Activated naive CD8-positive, alpha-beta T cell treated with anti-CD3 and anti-CD28 coated beads, Interleukin-2, amount 50 U/mL, for 16 hours (primary cell): ENCODE measurements at regions not wholly inside any gene's neighbourhood (a gene's known extent, or its start where the extent isn't known, plus 50 kb on each side); places are given as distances from the start of the nearest gene placed in this dataset.
"Not testable (repeated sequence)": the region's sequence is repeated elsewhere in the genome, so short reads cannot be mapped to it uniquely, and the experiment has no call there.

Source experiments
- DNase-seq: peaks from one replicate; pipeline ENCODE4 v3.0.0-alpha.2; 2020; ENCODE audit warnings: low read depth, low spot score

DNA sequence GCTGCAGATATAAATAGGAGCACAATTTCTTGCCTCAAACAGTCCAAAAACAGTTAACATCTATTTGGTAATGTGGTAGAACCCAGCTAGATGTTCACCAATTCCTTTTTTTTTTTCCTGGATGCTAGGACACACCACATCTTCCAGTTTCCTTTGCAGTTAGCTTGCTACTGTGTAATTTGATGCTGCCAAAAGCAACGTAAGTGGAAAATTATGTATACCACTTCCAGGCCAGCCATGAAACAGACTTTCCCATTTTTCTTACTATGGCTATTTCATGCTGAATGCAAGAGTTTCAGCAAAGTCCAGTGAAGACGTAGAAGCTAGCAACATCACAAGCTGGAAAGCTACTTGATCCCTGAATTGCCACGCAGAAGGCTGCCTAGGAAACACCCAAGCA lies 667.2 kb downstream of the TLE1 start:
- DNase-seq: no peak

- DNase-seq: not testable (repeated sequence)
Observed at GRCh38 chr9:81014945-81015344, 674.4 kb downstream of the TLE1 start.

- DNase-seq: not testable (repeated sequence)
Observed at GRCh38 chr9:81013191-81013590, 676.2 kb downstream of the TLE1 start.

DNA sequence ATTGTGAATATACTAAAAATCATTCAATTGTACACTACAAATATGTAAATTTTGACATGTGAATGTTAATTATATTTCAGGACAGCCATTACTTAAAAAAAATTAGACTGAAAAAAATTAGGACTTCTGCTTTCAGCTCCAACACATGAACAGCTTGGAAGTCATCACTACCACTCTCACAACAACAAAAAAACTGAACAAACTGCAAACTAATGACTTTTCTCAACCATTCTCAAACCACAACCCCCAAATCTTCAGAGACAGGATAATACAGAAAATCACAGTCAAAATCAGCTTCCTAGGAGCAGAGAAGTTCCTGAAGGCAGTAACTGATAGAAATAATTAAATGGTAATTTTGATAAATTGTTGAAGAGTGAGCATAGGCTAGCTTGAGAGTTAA lies 686.4 kb downstream of the TLE1 start:
- DNase-seq: no peak

DNA sequence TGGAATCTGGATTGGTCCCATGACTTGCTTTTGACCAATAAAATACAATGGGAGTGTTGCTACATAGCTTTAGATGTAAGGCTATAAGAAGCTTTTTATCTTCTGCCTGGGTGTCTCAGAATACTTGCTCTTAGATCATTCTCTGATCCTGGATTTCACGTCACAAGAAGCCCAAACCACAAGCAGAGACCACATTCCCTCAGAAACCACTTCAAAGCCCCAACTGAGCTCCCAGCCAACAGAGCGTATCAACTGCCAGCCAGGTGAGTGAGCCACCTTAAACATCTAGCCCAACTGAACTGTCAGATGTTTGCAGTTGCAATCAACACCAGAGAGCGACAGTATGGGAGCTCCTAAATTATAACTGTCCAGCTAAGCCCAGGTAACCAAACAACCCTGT lies 687.1 kb downstream of the TLE1 start:
- DNase-seq: no peak

DNA sequence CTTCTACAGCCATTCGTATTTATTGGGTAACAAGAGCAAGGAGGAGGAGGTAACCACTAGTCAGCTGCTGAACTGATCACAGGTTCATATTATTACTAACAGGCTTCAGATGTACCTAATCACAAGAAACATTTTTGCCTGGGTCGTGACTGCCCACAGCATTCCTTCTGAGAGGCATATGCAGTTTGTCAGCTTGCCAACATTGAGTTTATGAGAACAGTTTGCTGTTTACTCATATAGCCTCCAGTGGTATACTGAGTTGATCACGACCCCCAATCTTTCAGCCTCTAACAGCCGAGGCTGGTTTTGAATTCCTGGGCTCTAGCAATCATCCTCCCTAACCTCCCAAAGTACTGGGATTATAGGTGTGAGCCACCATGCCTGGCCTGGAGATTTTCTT lies 693.6 kb downstream of the TLE1 start:
- DNase-seq: no peak

GRCh38 chr9:80994892-80995291 lies 694.5 kb downstream of the TLE1 start:
- DNase-seq: no peak

- DNase-seq: not testable (repeated sequence)
Observed at GRCh38 chr9:80985595-80985994, 703.8 kb downstream of the TLE1 start.

DNA sequence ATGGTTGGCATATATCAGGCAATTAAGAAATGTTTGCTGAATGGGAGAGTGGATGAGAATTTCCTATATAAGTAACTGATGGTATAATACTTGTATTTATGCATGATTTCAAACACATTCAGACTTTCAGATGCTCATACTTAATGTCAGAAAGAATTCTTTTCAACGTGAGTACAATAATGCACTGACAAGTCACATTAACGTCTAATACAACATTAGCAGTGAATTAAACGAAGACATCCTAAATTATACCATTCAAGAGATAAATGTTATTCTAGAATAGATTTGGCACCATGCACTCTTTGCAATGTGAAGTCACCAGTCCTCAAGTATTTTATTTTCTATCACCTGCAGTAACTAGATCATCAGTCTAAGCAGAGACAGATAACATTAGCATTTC lies 712.9 kb downstream of the TLE1 start:
- no peak for DNase-seq

- DNase-seq: not testable (repeated sequence)
Observed at GRCh38 chr9:80970377-80970776, 719.0 kb downstream of the TLE1 start.

- DNase-seq: no peak
Observed at GRCh38 chr9:80968611-80969010, 720.7 kb downstream of the TLE1 start.

GRCh38 chr9:80964914-80965313 lies 724.4 kb downstream of the TLE1 start:
- DNase-seq: no peak

GRCh38 chr9:80964374-80964773 lies 725.0 kb downstream of the TLE1 start:
- DNase-seq: no peak

- DNase-seq: no peak
Observed at GRCh38 chr9:80957801-80958200, 731.5 kb downstream of the TLE1 start.

GRCh38 chr9:80954521-80954920 lies 734.8 kb downstream of the TLE1 start:
- DNase-seq: no peak

DNA sequence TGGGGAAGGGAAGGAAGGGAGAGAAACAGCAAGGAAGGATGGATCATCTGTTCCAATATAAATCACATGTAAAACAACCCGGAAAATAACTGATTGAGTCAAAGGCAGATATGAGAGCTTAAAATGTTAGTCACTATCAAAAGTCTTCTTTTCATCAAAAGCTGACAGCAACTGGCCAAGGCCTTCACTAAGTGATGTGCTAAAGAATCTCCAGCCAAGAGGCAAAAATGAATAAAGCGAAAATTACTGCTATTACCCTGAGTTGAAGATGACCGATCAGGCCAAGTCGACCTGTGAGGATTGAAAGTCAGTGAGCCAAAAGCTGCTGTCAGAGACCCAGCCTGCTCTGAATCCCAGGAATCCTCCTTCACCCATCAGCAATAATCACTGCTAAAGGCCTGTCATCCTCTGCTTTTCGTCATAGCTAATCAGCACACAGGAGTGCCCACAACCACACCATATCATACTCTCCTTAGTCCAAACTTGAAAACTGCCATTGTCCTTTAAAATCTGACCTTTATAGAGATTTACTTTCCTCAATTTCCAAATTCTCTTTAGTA lies 736.9 kb downstream of the TLE1 start:
- DNase-seq: no peak

DNA sequence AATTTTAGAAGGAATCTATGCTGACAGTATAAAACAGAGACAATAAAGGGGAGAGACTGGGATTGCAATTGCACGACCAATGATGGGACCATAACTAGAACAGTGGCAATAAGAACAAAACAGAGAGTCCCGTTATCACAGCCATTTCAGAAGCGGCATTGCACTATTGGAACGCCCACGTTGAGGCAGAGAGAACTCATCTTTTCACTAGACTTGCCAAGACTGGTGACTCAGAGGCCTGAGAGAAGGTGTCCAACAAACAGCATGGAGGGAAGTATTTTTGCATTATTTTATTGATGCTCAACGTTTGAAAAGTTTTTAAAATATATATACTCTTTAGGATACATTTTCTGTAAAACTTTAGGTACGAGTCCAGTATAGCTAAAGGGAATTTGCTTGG lies 737.7 kb downstream of the TLE1 start:
- no peak for DNase-seq

GRCh38 chr9:80948876-80949275 lies 740.5 kb downstream of the TLE1 start:
- no peak for DNase-seq

DNA sequence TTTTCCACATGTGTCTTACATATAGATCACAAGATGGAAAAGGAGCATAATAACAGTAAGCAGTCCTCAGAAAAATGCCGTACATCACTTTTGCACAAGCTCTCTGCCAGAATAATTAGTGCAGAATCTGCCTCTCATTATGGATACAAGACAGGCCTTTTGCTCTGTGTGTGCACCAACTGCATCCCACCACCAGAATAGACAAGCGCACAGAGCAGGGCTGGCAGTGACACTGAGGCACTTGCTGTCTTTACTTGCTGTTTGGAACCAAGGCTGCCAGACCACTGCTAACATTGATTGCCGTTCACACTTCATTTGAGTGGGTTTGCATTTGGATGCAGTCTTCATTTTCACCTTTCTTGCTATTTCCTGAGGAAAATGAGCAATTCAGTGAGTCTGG lies 741.3 kb downstream of the TLE1 start:
- no peak for DNase-seq

DNA sequence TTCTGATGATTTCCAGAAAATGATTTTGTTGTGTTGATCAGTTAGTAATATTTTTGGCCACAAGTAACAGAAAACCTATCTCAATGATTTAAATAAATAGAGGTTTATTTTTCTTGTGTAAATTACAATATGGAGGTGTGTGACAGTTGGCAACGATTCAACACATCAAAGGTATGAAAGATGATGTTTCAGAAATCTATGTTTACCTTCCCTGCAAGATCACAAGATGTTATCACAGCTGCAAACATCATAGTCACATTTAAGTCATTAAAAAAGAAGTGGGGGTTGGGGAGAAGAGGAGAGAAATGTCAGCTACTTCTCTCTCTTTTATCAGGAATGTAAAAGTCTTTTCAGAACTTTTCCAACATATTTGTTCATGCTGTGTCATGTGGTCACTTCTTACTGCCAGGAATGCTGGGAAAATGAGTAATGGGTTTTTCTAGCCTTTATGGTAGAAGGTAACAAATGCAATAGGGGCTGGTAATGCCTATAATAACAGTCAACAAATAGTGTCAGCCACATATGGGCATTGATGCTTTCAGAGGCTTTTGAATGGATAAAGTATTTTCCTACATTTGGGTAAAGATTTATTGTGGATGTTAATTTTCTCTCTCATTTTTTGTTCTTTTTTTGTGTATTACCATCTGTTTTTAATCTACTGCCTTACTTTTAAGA lies 742.7 kb downstream of the TLE1 start:
- DNase-seq: no peak

GRCh38 chr9:80945436-80945835 lies 743.9 kb downstream of the TLE1 start:
- no peak for DNase-seq

DNA sequence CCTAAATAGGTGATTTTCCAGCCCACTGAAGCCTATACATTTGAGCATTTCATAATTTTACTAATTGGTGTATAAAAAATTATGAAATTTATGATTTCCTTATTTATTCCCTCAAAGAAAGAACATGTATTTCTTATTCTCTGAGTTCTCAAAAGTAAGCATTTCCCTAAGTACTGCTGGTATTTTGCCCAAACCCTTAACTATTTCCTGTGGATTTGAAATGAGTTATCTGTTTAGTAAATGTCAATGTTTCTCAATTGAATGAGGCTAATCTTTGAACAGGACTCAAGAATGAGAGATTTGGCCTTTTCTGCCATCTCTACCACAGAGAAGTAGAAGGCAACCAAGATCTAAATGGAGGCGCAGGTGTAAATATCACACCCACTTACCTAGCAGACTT lies 751.7 kb downstream of the TLE1 start:
- DNase-seq: no peak

GRCh38 chr9:80934095-80934494 lies 755.3 kb downstream of the TLE1 start:
- DNase-seq: no peak
